ENCODE measurements at regions not wholly inside any gene's neighbourhood (a gene's known extent, or its start where the extent isn't known, plus 50 kb on each side); places are given as distances from the start of the nearest gene placed in this dataset.

- TF ChIP-seq CTCF (IDR thresholded peaks at IDR 0.05) (no peak), POLR2A (IDR thresholded peaks at IDR 0.05) (no peak)
These were observed 261.1 kb upstream of the NR4A3 start for GRCh38 chr9:99560561-99560960.
